HG03457 (cell line): ENCODE measurements at regions not wholly inside any gene's neighbourhood (a gene's known extent, or its start where the extent isn't known, plus 50 kb on each side); places are given as distances from the start of the nearest gene placed in this dataset.

Experiments
- ATAC-seq: cut with Tn5 transposase; IDR thresholded peaks from one replicate; pipeline ENCODE4 v1.9.1; 2021; ENCODE audit warnings: moderate number of reproducible peaks; ENCODE audit not compliant: unreplicated experiment

GRCh38 chr13:47277774-47278173, 380.9 kb upstream of the HTR2A start:
- ATAC-seq, result no peak

DNA sequence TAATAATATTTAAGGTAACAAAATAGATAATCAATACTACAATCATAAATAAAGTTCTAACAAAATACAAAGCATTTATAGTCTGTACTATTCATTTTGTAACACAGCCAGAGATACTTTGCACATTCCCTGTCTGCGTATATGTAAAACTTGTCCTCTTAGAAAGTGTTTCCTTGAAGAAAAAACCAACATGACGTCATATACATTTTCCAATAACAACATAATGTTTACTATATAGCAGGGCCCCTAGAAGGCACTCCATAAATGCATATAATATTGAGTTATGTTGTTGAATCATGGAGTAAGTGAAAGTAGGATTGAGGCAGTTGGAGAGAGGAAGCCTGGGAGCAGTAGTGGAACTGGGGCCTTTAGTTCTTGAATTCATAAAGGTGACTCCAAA, 371.4 kb upstream of the HTR2A start:
- ATAC-seq, result no peak

GRCh38 chr13:47258384-47258783, 361.5 kb upstream of the HTR2A start:
- ATAC-seq, result no peak

DNA sequence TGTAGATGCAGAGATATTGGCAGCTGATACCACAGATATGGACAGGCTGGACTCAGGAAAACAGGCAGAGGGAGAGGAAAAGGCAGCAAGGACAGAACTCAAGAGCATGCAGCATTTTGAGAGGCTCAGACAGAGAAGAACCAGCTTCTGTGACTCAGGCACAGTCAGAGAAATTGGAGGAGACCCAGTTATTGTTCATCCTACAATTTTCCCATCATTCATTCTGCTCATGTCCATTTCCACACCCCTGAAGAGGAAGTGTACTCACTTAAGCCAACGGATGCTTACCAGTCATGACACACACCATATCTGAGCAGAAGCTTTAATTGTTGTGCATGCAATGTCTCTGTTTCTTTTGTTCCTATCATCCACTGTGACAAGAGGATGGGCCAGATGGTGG, 359.8 kb upstream of the HTR2A start:
- ATAC-seq, result no peak

GRCh38 chr13:47252627-47253026, 355.8 kb upstream of the HTR2A start:
- ATAC-seq, result no peak

GRCh38 chr13:47251771-47252170, 354.9 kb upstream of the HTR2A start:
- ATAC-seq, result no peak

- no peak for ATAC-seq
Observed at GRCh38 chr13:47250146-47250545, 353.3 kb upstream of the HTR2A start.

GRCh38 chr13:47249266-47249665, 352.4 kb upstream of the HTR2A start:
- ATAC-seq, result no peak

GRCh38 chr13:47241446-47241845, 344.6 kb upstream of the HTR2A start:
- no peak for ATAC-seq

- ATAC-seq, result no peak
Observed at GRCh38 chr13:47239025-47239424, 342.2 kb upstream of the HTR2A start.

DNA sequence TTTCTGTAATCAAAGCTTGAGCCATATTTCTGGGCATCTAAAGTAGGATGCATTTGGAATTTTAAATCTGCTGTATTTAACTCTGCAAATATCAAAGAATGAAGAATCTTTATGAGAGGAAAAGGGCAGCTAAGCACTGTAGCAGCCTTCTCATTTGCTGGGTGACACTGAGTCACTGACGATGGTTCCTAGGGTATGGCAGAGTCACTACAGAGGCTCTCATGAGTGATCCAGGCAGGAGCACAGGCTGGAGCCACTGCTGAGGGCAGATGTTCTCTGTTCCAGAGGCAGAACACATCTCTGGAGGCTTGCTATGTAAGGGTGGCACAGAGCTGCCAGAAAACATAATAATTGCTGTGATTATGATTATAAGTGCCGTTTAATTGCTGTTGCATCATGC, 340.7 kb upstream of the HTR2A start:
- no peak for ATAC-seq

DNA sequence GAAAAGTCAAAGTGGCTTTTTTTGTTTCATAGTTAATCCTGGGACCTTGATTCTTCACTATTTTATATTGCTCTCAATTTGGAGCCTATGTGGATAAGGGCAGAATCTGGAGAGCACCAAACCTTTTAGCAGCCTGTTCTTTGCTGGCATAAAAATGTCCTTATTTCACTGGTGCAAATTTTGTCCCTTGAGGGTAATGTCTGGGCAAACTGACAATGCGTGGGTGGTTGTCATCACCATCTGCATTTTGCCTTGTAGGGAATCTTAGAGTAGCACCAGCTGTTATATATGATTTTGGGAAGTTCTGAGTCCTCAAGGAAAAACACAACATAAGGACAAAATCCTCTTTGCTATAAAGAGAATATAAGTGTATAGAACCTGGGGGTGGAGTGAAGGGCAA, 336.9 kb upstream of the HTR2A start:
- no peak for ATAC-seq

DNA sequence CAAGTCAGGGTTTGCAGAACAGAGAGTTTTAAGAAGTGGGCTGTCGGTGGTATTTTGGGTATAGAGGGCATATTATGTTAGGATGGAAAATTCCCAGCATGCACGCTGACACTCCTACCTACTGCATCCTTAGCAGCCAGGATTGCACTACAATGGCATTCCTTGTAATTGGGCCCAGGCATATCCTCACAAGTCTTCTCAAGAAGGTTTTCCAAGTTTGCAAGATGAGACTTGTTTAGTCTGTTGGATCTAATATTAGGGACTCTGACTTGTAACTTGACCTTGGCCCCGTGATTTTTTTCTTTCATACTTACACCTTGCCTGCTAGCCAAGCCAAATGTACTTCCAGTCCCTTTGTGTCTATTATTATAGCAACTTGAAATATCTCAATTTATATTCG, 335.7 kb upstream of the HTR2A start:
- ATAC-seq, result no peak

DNA sequence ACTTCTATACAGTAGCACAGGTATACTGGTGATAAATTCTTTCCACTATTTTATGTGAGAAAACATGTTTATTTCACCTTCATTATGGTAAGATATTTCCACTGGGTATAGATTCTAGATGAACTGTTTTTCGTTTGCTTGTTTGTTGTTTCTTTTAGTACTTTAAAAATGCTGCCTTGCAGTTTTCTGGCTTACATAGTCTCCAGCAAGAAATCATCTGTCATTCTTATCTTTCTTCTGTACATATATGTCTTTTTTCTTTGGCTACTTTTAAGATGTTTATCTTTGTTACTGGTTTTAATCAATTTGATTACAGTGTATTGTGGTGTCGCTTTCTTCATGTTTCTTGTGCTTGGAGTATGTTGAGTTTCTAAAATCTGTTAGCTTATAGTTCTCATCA, 333.3 kb upstream of the HTR2A start:
- no peak for ATAC-seq

DNA sequence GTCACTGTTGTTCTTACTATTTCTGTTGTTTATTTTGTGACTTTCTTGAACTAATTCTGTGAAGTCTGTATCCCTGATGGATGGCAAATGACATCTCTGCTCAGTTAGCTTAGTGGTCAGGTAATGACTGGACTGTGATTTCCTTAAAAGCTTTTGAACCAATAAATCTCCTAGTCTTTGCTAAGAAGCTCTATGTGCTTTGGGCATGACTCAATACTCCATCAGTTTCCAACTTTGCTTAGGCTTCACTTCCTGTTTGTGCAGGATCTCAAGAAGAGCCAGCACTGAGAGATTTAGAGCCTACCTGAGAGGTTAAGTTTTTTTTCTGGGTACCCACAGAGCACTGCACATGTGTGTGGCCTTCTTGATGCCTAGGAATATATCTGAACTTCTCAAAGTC, 329.7 kb upstream of the HTR2A start:
- ATAC-seq, result no peak

DNA sequence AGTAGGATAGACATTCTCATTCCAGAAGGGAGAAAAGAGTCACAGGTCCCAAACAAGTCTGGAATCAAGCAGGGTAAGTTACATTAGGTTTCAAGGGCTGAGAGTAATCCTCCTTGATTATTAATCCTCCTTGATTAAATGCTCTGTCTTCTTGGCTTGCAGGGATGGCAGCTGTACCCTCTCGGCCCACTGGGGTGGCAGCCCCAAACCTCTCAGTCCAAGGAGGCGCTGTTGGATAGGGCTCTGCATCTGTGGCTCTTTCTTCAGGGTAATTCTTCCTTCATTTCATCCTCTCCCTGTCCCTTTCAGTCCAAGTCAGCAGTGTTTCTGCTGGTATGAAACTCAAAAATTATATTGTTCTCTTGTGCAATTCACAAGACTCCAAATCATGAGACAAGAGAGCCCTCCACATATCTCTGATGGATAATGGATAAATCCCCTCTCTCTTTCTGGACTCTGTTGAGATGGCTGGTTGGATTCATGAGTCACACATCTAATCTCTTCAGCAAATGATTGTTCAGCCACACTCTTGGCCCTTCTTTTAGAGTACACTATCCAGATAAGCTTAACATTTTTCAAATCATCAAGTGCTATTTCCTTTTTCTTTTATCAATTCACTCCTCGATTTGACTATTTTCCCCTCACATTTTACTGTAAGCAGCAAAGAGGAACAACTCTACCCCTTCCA, 323.7 kb upstream of the HTR2A start:
- ATAC-seq, result no peak

- ATAC-seq, result no peak
Observed at GRCh38 chr13:47218611-47219010, 321.8 kb upstream of the HTR2A start.

GRCh38 chr13:47216176-47216822, 319.4 kb upstream of the HTR2A start:
- no peak for ATAC-seq

- no peak for ATAC-seq
Observed at GRCh38 chr13:47215736-47216135, 318.9 kb upstream of the HTR2A start.

GRCh38 chr13:47213047-47213446, 316.2 kb upstream of the HTR2A start:
- ATAC-seq, result no peak

- no peak for ATAC-seq
Observed at GRCh38 chr13:47211106-47211505, 314.3 kb upstream of the HTR2A start.

DNA sequence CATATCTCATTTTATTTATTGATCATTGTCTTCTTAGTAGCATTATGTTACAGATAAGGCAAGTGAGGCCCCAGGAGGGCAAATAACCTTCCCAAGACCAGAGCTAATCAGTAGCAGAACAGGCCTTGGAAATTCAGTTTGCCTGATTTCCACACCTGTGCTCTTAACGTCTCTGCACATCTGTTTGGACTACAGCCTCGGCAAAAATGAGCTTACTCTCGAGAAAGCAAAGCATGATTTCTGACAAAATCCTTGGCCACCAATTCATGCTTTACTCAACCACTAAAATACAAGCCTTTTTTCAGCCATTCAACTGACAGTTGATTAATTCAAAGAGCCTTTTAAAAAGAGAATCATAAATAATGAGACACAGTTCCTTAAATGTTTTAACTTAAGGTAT, 309.3 kb upstream of the HTR2A start:
- no peak for ATAC-seq
